ENCODE measurements at regions not wholly inside any gene's neighbourhood (a gene's known extent, or its start where the extent isn't known, plus 50 kb on each side); places are given as distances from the start of the nearest gene placed in this dataset.

- Histone ChIP-seq H3K27ac (ENCODE audit: extremely low read depth, low read depth, low read length) (no peak overlapping the region), H2AFZ (ENCODE audit: low read depth, low read length) (no peak overlapping the region), H4K20me1 (replicated peaks; ENCODE audit: control insufficient read depth, insufficient read depth, low read length) (no peaks in the 10 kb centered on the region), H3K4me1 (replicated peaks in 1 of 2; ENCODE audit: control insufficient read depth in 2 of 2, insufficient read depth in 2 of 2, low read length in 2 of 2) (no peaks in the 10 kb centered on the region), H3K36me3 (ENCODE audit: control insufficient read depth, insufficient read depth, low read length) (no peaks in the 10 kb centered on the region), H3K9me1 (ENCODE audit: control insufficient read depth, insufficient read depth, low read length) (no peaks in the 10 kb centered on the region), H3K4me3 (no peak overlapping the region), H3K79me2 (ENCODE audit: control insufficient read depth, insufficient read depth, low read length) (no peaks in the 10 kb centered on the region), H3K9ac (ENCODE audit: insufficient read depth in 1 of 2, low read depth in 2 of 2, low read length in 2 of 2) (no peak overlapping the region), H3K27me3 (ENCODE audit: control insufficient read depth in 2 of 2, insufficient read depth in 2 of 2, low read length in 2 of 2) (no peaks in the 10 kb centered on the region), H3K9me3 (replicated peaks; ENCODE audit: control insufficient read depth, insufficient read depth, low read depth, low read length) (no peaks in the 10 kb centered on the region), H3K4me2 (ENCODE audit: insufficient read depth, low read length) (no peak overlapping the region)
- ATAC-seq, result no peak
- intact Hi-C loops (cut with micrococcal nuclease) (no loop called here), in situ Hi-C loops (cut with MboI) (no loop called here)
- no TSS peak for BruUV-seq (replicated peaks)
- FAIRE-seq, result no peak
- ChIA-PET CTCF (ENCODE audit: low intra/inter-chr PET ratio) (no interaction called here), POLR2A (no interaction called here)
- DNase-seq (ENCODE audit: extremely low read depth in 1 of 4, low spot score in 3 of 4), result no peak
- TF ChIP-seq POLR2A (conservative IDR thresholded peaks at IDR 0.05) (no peak), DMBX1 (CRISPR knock-in tag; IDR thresholded peaks at IDR 0.05; ENCODE audit: borderline replicate concordance) (no peak), TAF9B (IDR thresholded peaks at IDR 0.05; ENCODE audit: partially characterized antibody) (no peak), FOXJ2 (tag; IDR thresholded peaks at IDR 0.05) (no peak), ZBTB1 (CRISPR knock-in tag; IDR thresholded peaks at IDR 0.05; ENCODE audit: borderline replicate concordance, low read depth) (no peak), SIN3A (IDR thresholded peaks at IDR 0.05; ENCODE audit: borderline replicate concordance in 2 of 2, control insufficient read depth in 1 of 2, low read depth in 2 of 2, low read length in 2 of 2) (no peak), POLR2G (IDR thresholded peaks at IDR 0.05; ENCODE audit: low read depth, low read length) (no peak), GABPA (tag; conservative IDR thresholded peaks at IDR 0.05; ENCODE audit: low read depth) (no peak), ERF (CRISPR knock-in tag; IDR thresholded peaks at IDR 0.05) (no peak), ZNF668 (CRISPR knock-in tag; IDR thresholded peaks at IDR 0.05) (no peak)
- TF ChIP-seq, protein P1, sequence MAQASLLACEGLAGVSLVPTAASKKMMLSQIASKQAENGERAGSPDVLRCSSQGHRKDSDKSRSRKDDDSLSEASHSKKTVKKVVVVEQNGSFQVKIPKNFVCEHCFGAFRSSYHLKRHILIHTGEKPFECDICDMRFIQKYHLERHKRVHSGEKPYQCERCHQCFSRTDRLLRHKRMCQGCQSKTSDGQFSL (CRISPR knock-in tag; IDR thresholded peaks at IDR 0.05), result no peak
- TF ChIP-seq, protein P1 (tag; IDR thresholded peaks at IDR 0.05), result no peak
- TF ChIP-seq, protein P2, sequence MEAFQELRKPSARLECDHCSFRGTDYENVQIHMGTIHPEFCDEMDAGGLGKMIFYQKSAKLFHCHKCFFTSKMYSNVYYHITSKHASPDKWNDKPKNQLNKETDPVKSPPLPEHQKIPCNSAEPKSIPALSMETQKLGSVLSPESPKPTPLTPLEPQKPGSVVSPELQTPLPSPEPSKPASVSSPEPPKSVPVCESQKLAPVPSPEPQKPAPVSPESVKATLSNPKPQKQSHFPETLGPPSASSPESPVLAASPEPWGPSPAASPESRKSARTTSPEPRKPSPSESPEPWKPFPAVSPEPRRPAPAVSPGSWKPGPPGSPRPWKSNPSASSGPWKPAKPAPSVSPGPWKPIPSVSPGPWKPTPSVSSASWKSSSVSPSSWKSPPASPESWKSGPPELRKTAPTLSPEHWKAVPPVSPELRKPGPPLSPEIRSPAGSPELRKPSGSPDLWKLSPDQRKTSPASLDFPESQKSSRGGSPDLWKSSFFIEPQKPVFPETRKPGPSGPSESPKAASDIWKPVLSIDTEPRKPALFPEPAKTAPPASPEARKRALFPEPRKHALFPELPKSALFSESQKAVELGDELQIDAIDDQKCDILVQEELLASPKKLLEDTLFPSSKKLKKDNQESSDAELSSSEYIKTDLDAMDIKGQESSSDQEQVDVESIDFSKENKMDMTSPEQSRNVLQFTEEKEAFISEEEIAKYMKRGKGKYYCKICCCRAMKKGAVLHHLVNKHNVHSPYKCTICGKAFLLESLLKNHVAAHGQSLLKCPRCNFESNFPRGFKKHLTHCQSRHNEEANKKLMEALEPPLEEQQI (IDR thresholded peaks at IDR 0.05), result no peak
- TF ChIP-seq, protein P3, sequence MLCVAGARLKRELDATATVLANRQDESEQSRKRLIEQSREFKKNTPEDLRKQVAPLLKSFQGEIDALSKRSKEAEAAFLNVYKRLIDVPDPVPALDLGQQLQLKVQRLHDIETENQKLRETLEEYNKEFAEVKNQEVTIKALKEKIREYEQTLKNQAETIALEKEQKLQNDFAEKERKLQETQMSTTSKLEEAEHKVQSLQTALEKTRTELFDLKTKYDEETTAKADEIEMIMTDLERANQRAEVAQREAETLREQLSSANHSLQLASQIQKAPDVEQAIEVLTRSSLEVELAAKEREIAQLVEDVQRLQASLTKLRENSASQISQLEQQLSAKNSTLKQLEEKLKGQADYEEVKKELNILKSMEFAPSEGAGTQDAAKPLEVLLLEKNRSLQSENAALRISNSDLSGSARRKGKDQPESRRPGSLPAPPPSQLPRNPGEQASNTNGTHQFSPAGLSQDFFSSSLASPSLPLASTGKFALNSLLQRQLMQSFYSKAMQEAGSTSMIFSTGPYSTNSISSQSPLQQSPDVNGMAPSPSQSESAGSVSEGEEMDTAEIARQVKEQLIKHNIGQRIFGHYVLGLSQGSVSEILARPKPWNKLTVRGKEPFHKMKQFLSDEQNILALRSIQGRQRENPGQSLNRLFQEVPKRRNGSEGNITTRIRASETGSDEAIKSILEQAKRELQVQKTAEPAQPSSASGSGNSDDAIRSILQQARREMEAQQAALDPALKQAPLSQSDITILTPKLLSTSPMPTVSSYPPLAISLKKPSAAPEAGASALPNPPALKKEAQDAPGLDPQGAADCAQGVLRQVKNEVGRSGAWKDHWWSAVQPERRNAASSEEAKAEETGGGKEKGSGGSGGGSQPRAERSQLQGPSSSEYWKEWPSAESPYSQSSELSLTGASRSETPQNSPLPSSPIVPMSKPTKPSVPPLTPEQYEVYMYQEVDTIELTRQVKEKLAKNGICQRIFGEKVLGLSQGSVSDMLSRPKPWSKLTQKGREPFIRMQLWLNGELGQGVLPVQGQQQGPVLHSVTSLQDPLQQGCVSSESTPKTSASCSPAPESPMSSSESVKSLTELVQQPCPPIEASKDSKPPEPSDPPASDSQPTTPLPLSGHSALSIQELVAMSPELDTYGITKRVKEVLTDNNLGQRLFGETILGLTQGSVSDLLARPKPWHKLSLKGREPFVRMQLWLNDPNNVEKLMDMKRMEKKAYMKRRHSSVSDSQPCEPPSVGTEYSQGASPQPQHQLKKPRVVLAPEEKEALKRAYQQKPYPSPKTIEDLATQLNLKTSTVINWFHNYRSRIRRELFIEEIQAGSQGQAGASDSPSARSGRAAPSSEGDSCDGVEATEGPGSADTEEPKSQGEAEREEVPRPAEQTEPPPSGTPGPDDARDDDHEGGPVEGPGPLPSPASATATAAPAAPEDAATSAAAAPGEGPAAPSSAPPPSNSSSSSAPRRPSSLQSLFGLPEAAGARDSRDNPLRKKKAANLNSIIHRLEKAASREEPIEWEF (CRISPR knock-in tag; IDR thresholded peaks at IDR 0.05), result no peak
Measured at GRCh38 chr6:133612459-133612858, 276.5 kb upstream of the TCF21 start.

Measured in K562 (cell line).